ENCODE measurements at regions not wholly inside any gene's neighbourhood (a gene's known extent, or its start where the extent isn't known, plus 50 kb on each side); places are given as distances from the start of the nearest gene placed in this dataset.

GRCh38 chr1:55536545-55536865 is 321.3 kb upstream of the USP24 start:
- TF ChIP-seq CTCF (IDR thresholded peaks at IDR 0.05; ENCODE audit: low read length) = no peak
- TF ChIP-seq EZH2 (IDR thresholded peaks at IDR 0.05; ENCODE audit: borderline replicate concordance, low read length) = no peak
